K562 (cell line): ENCODE measurements at regions not wholly inside any gene's neighbourhood (a gene's known extent, or its start where the extent isn't known, plus 50 kb on each side); places are given as distances from the start of the nearest gene placed in this dataset.

ENCODE experiments used
- ATAC-seq: fragments of 200-7000 bp; cut with Tn5 transposase; 3 replicates; pipeline ENCODE4 v1.9.1; 2020; ENCODE audit warnings: moderate library complexity
- BruUV-seq: library from RNA; stranded (reverse); fragments of 400-500 nt; replicated peaks from 2 replicates; lab custom pipeline; 2021; lab: Mats Ljungman, UMichigan
- CTCF ChIA-PET: fragments of 300-600 bp; formaldehyde crosslinking; extraction: SDS; loops from one replicate; lab custom pipeline; 2021; ENCODE audit warnings: low intra/inter-chr PET ratio; lab: Yijun Ruan, JAX
- POLR2A ChIA-PET: fragments of 300-600, 350-650 bp; sonication (Branson Sonifier 250); formaldehyde crosslinking; extraction: SDS; loops from one replicate; lab custom pipeline; 2021; ENCODE audit warnings: antibody characterized with exemption, inconsistent platforms; lab: Yijun Ruan, JAX
- DNase-seq, 4 experiments: peaks; one replicate each; pipeline versions ENCODE4 v3.0.0 to v3.0.0-alpha.2; 2011 to 2018; ENCODE audit warnings: low spot score in 3 of 4, mixed read lengths in 3 of 4; ENCODE audit errors: extremely low read depth in 1 of 4
- FAIRE-seq: peaks from 2 replicates; lab custom pipeline; 2011; peaks lifted over from hg19 to GRCh38; lab: Jason Lieb, UNC
- H2AFZ ChIP-seq: 2 replicates; pipeline ENCODE4 v1.6.0; 2011; ENCODE audit warnings: low read depth, low read length, control low read depth, inconsistent platforms
- H3K27ac ChIP-seq: fragments of 200-600 bp; 3 replicates; pipeline ENCODE4 v1.8.0; 2011; ENCODE audit warnings: low read depth, mild to moderate bottlenecking, control low read depth, inconsistent platforms, low read length, moderate library complexity, mixed read lengths; ENCODE audit errors: extremely low read depth
- H3K27me3 ChIP-seq, 2 experiments: fragments of 300-600 bp in 1 of 2; 2 replicates in 1 of 2; 3 replicates in 1 of 2; pipeline versions ENCODE4 v1.6.0 to v1.8.0; 2011; ENCODE audit warnings: inconsistent platforms in 2 of 2, low read length in 2 of 2, mild to moderate bottlenecking in 1 of 2, mixed read lengths in 1 of 2, moderate library complexity in 1 of 2; ENCODE audit not compliant: control insufficient read depth in 2 of 2, insufficient read depth in 2 of 2
- H3K36me3 ChIP-seq: fragments of 300-600 bp; 3 replicates; pipeline ENCODE4 v1.8.0; 2011; ENCODE audit warnings: mild to moderate bottlenecking, low read length, inconsistent platforms; ENCODE audit not compliant: control insufficient read depth, insufficient read depth
- H3K4me1 ChIP-seq, 2 experiments: fragments of 200-600 bp in 1 of 2; replicated peaks in 1 of 2; 2 replicates in 1 of 2; 3 replicates in 1 of 2; pipeline versions ENCODE4 v1.5.1 to v1.8.0; 2011; ENCODE audit warnings: inconsistent platforms in 2 of 2, low read length in 2 of 2, mild to moderate bottlenecking in 1 of 2, mixed read lengths in 1 of 2, moderate library complexity in 1 of 2; ENCODE audit not compliant: control insufficient read depth in 2 of 2, insufficient read depth in 2 of 2
- H3K4me2 ChIP-seq: 2 replicates; pipeline ENCODE4 v1.6.1; 2011; ENCODE audit warnings: low read length, control low read depth, inconsistent platforms, mixed read lengths; ENCODE audit not compliant: insufficient read depth
- H3K4me3 ChIP-seq: fragments of 200-600 bp; sonication (generic), shearing (Covaris generic); 2 replicates; pipeline ENCODE4 v1.5.1; 2016; ENCODE audit warnings: control low read depth, inconsistent platforms
- H3K79me2 ChIP-seq: fragments of 200-600 bp; 3 replicates; pipeline ENCODE4 v1.8.0; 2011; ENCODE audit warnings: low read length, inconsistent platforms; ENCODE audit not compliant: control insufficient read depth, insufficient read depth
- H3K9ac ChIP-seq, 2 experiments: 2 replicates each; pipeline versions ENCODE4 v1.6.0 to v1.6.1; 2011; ENCODE audit warnings: low read depth in 2 of 2, low read length in 2 of 2, control low read depth in 1 of 2, inconsistent platforms in 1 of 2, mild to moderate bottlenecking in 1 of 2, mixed read lengths in 1 of 2; ENCODE audit not compliant: insufficient read depth in 1 of 2
- H3K9me1 ChIP-seq: one replicate; pipeline ENCODE4 v1.6.0; 2011; ENCODE audit warnings: inconsistent platforms, mild to moderate bottlenecking, low read length, moderate library complexity; ENCODE audit not compliant: control insufficient read depth, insufficient read depth
- H3K9me3 ChIP-seq: replicated peaks from 2 replicates; pipeline ENCODE4 v1.5.1; 2011; ENCODE audit warnings: low read depth, low read length, inconsistent platforms; ENCODE audit not compliant: control insufficient read depth, insufficient read depth
- H4K20me1 ChIP-seq: replicated peaks from 2 replicates; pipeline ENCODE4 v1.6.1; 2011; ENCODE audit warnings: low read length, inconsistent platforms, mixed read lengths; ENCODE audit not compliant: control insufficient read depth, insufficient read depth
- ARHGAP35 ChIP-seq: fragments of 450-650 bp; IDR thresholded peaks from 2 replicates; pipeline ENCODE4 v1.6.1; 2018; ENCODE audit not compliant: partially characterized antibody
- MCM3 ChIP-seq: fragments of 450-650 bp; IDR thresholded peaks from 2 replicates; pipeline ENCODE4 v1.6.1; 2016
- NR4A1 ChIP-seq, 2 experiments: fragments of 250-450 bp in 1 of 2; fragments of 450-650 bp in 1 of 2; sonication (Bioruptor Pico) in 1 of 2; IDR thresholded peaks; 2 replicates each; pipeline versions ENCODE4 v1.4.0 to v1.6.1; 2016 to 2020; ENCODE audit warnings: mild to moderate bottlenecking in 2 of 2, missing compliant biosample characterization in 1 of 2, missing genetic modification characterization in 1 of 2, moderate library complexity in 1 of 2
- RFX5 ChIP-seq: IDR thresholded peaks from 2 replicates; pipeline ENCODE4 v1.6.1; 2011; ENCODE audit warnings: low read depth, mild to moderate bottlenecking, improper control_type of control experiment, low read length
- ZNF717 ChIP-seq: fragments of 250-450 bp; sonication (Bioruptor Pico); IDR thresholded peaks from 2 replicates; pipeline ENCODE4 v1.5.0; 2021
- WGBS: fragments of 100-300 bp; shearing (Covaris generic); methylation state at CpG from one replicate; pipeline ENCODE4 v1.1.6; 2016; ENCODE audit warnings: low coverage, mixed read lengths; ENCODE audit not compliant: insufficient coverage; ENCODE audit errors: missing lambda C conversion rate; 5-methylcytosine and 5-hydroxymethylcytosine counted together
- in situ Hi-C: fragments of 300-500 bp; cut with MboI; formaldehyde crosslinking; loops from 4 replicates; pipeline ENCODE4 v1.15.0; 2018; ENCODE audit warnings: inconsistent platforms, mixed read lengths
- intact Hi-C: fragments of 100-400 bp; cut with micrococcal nuclease; formaldehyde crosslinking; loops from 2 replicates; pipeline ENCODE4 v1.14.2; 2022
- TF ChIP-seq, protein P1 (sequence below): fragments of 250-450 bp; sonication (Bioruptor Pico); IDR thresholded peaks from 2 replicates; pipeline ENCODE4 v1.4.0; 2020; ENCODE audit warnings: mild to moderate bottlenecking
- TF ChIP-seq, protein P2 (sequence below): fragments of 450-650 bp; IDR thresholded peaks from one replicate; pipeline ENCODE4 v1.6.1; 2018; ENCODE audit warnings: mild to moderate bottlenecking, moderate library complexity; ENCODE audit not compliant: partially characterized antibody

DNA sequence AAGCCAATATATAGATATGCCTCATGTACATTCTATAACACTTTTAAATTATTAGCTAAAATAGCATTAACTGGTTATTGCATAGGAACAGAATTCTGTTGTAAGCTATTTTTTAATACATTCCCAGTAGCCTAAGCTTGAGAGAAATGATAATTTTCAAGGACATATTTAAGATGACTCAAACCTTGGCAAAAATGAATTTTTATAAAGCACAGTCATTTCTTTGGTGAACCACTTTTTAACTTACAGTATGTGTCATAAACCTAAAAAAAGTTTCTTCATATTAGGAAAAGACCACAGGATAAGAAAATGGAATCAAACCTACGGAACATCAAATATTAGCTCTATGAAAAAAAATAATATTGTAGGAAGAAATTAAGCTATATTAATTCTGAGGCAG, 986.3 kb downstream of the STIM2 start:
- CTCF ChIA-PET, result no interaction called here
- BruUV-seq, result no TSS peak
- no peak overlapping the region for H3K4me3 ChIP-seq
- H3K9me3 ChIP-seq, result no peaks in the 10 kb centered on the region; the same call in none of the 2 replicates
- no peak overlapping the region for H3K9ac ChIP-seq
- no peak for FAIRE-seq
- no peaks in the 10 kb centered on the region for H3K9me1 ChIP-seq
- H3K36me3 ChIP-seq, result no peaks in the 10 kb centered on the region
- ATAC-seq, result no peak
- DNase-seq, result no peak
- intact Hi-C loops, result no loop called here
- POLR2A ChIA-PET, result interaction anchor here (1.2 kb wide), 1 partner anchor 19 kb away, joined by 3 read pairs; no protein-coding TSS in a partner anchor
- in situ Hi-C loops, result no loop called here
- 0% methylated on average over 1 of the region's 1 CpG for WGBS
- H3K27ac ChIP-seq, result no peak overlapping the region
- H3K4me2 ChIP-seq, result no peak overlapping the region
- H4K20me1 ChIP-seq, result no peaks in the 10 kb centered on the region
- no peak overlapping the region for H2AFZ ChIP-seq
- no peaks in the 10 kb centered on the region for H3K27me3 ChIP-seq
- H3K79me2 ChIP-seq, result no peaks in the 10 kb centered on the region
- no peaks in the 10 kb centered on the region for H3K4me1 ChIP-seq
- TF ChIP-seq, protein P1, sequence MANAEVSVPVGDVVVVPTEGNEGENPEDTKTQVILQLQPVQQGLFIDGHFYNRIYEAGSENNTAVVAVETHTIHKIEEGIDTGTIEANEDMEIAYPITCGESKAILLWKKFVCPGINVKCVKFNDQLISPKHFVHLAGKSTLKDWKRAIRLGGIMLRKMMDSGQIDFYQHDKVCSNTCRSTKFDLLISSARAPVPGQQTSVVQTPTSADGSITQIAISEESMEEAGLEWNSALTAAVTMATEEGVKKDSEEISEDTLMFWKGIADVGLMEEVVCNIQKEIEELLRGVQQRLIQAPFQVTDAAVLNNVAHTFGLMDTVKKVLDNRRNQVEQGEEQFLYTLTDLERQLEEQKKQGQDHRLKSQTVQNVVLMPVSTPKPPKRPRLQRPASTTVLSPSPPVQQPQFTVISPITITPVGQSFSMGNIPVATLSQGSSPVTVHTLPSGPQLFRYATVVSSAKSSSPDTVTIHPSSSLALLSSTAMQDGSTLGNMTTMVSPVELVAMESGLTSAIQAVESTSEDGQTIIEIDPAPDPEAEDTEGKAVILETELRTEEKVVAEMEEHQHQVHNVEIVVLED, result no peak
- TF ChIP-seq ARHGAP35 (no peak), RFX5 (no peak), NR4A1 (CRISPR knock-in tag; IDR thresholded peaks at IDR 0.05) (no peak), NR4A1 (tag; IDR thresholded peaks at IDR 0.05) (no peak), MCM3 (no peak), ZNF717 (no peak)
- TF ChIP-seq, protein P2, sequence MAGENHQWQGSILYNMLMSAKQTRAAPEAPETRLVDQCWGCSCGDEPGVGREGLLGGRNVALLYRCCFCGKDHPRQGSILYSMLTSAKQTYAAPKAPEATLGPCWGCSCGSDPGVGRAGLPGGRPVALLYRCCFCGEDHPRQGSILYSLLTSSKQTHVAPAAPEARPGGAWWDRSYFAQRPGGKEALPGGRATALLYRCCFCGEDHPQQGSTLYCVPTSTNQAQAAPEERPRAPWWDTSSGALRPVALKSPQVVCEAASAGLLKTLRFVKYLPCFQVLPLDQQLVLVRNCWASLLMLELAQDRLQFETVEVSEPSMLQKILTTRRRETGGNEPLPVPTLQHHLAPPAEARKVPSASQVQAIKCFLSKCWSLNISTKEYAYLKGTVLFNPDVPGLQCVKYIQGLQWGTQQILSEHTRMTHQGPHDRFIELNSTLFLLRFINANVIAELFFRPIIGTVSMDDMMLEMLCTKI, result no peak
